ENCODE measurements at regions not wholly inside any gene's neighbourhood (a gene's known extent, or its start where the extent isn't known, plus 50 kb on each side); places are given as distances from the start of the nearest gene placed in this dataset.

GRCh38 chr1:91161749-91162148 is 139.9 kb upstream of the ZNF644 start:
- TF ChIP-seq EWSR1 (IDR thresholded peaks at IDR 0.05; ENCODE audit: borderline replicate concordance, low read depth, partially characterized antibody) (no peak), FOXP4 (CRISPR knock-in tag; IDR thresholded peaks at IDR 0.05; ENCODE audit: borderline replicate concordance) (no peak), EGR1 (conservative IDR thresholded peaks at IDR 0.05) (no peak), E2F4 (CRISPR knock-in tag; IDR thresholded peaks at IDR 0.05; ENCODE audit: low read depth) (no peak)

All from K562 (cell line).